C4-2B (cell line): ENCODE measurements at regions not wholly inside any gene's neighbourhood (a gene's known extent, or its start where the extent isn't known, plus 50 kb on each side); places are given as distances from the start of the nearest gene placed in this dataset.

ENCODE experiments used
- H3K27ac ChIP-seq: fragments of 450-650 bp; 2 replicates; pipeline ENCODE4 v1.5.1; 2017
- CTCF ChIP-seq: fragments of 450-650 bp; conservative IDR thresholded peaks from 2 replicates; pipeline ENCODE4 v1.5.1; 2017; ENCODE audit warnings: mild to moderate bottlenecking
- ZFX ChIP-seq: fragments of 450-650 bp; IDR thresholded peaks from 2 replicates; pipeline ENCODE4 v1.6.1; 2017

- no peak overlapping the region for H3K27ac ChIP-seq
- TF ChIP-seq ZFX (no peak), CTCF (no peak)
These were observed 79.6 kb upstream of the LAPTM4A start for GRCh38 chr2:20130821-20131645.

GRCh38 chr2:20130160-20130560 is 78.7 kb upstream of the LAPTM4A start:
- TF ChIP-seq CTCF: no peak
- no peak for TF ChIP-seq ZFX
- no peak overlapping the region for H3K27ac ChIP-seq

GRCh38 chr2:20129331-20130159 is 78.1 kb upstream of the LAPTM4A start:
- TF ChIP-seq CTCF: no peak
- no peak for TF ChIP-seq ZFX
- no peak overlapping the region for H3K27ac ChIP-seq

GRCh38 chr2:20128506-20129330 is 77.3 kb upstream of the LAPTM4A start:
- no peak overlapping the region for H3K27ac ChIP-seq

GRCh38 chr2:20126469-20126868 is 75.0 kb upstream of the LAPTM4A start:
- TF ChIP-seq ZFX (no peak), CTCF (no peak)
- no peak overlapping the region for H3K27ac ChIP-seq

More at GRCh38 chr2:20128506-20129330, 77.3 kb upstream of the LAPTM4A start:
- TF ChIP-seq ZFX (no peak), CTCF (no peak)

- TF ChIP-seq CTCF (no peak), ZFX (no peak)
- H3K27ac ChIP-seq: no peak overlapping the region
These were observed 74.6 kb upstream of the LAPTM4A start for GRCh38 chr2:20126040-20126439.
